Progenitor cell of endocrine pancreas (in vitro differentiated cells): ENCODE measurements at regions not wholly inside any gene's neighbourhood (a gene's known extent, or its start where the extent isn't known, plus 50 kb on each side); places are given as distances from the start of the nearest gene placed in this dataset.

Experiments used
- DNase-seq: peaks from one replicate; pipeline ENCODE4 v3.0.0; 2021; ENCODE audit warnings: low spot score; ENCODE audit not compliant: unreplicated experiment
- H3K27ac Mint-ChIP-seq: 2 replicates; pipeline ENCODE4 v1.8.0; 2021; ENCODE audit warnings: mild to moderate bottlenecking, moderate library complexity, mixed read lengths
- H3K27me3 Mint-ChIP-seq: 2 replicates; pipeline ENCODE4 v1.8.0; 2021; ENCODE audit warnings: mixed read lengths
- H3K36me3 Mint-ChIP-seq: 2 replicates; pipeline ENCODE4 v1.8.0; 2022; ENCODE audit warnings: mixed read lengths; ENCODE audit not compliant: insufficient read depth
- H3K4me1 Mint-ChIP-seq: 2 replicates; pipeline ENCODE4 v1.8.0; 2021; ENCODE audit warnings: low read depth, mixed read lengths
- H3K4me3 Mint-ChIP-seq: 2 replicates; pipeline ENCODE4 v1.8.0; 2021; ENCODE audit warnings: low read depth, mild to moderate bottlenecking, moderate library complexity, mixed read lengths
- H3K9me3 Mint-ChIP-seq: 2 replicates; pipeline ENCODE4 v1.8.0; 2021; ENCODE audit warnings: low read depth, mixed read lengths
- TF ChIP-seq, protein P1 (sequence below): fragments of 200-600 bp; sonication (generic); IDR thresholded peaks from one replicate; pipeline ENCODE4 v1.5.0; 2021; ENCODE audit warnings: antibody characterized with exemption, mild to moderate bottlenecking; ENCODE audit not compliant: unreplicated experiment

- TF ChIP-seq, protein P1, sequence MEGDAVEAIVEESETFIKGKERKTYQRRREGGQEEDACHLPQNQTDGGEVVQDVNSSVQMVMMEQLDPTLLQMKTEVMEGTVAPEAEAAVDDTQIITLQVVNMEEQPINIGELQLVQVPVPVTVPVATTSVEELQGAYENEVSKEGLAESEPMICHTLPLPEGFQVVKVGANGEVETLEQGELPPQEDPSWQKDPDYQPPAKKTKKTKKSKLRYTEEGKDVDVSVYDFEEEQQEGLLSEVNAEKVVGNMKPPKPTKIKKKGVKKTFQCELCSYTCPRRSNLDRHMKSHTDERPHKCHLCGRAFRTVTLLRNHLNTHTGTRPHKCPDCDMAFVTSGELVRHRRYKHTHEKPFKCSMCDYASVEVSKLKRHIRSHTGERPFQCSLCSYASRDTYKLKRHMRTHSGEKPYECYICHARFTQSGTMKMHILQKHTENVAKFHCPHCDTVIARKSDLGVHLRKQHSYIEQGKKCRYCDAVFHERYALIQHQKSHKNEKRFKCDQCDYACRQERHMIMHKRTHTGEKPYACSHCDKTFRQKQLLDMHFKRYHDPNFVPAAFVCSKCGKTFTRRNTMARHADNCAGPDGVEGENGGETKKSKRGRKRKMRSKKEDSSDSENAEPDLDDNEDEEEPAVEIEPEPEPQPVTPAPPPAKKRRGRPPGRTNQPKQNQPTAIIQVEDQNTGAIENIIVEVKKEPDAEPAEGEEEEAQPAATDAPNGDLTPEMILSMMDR, result no peak
- H3K36me3 Mint-ChIP-seq, result peaks cover 1% of the 10 kb centered on the region
- H3K9me3 Mint-ChIP-seq, result peaks cover 7% of the 10 kb centered on the region
- no peaks in the 10 kb centered on the region for H3K4me1 Mint-ChIP-seq
- no peak for DNase-seq
- H3K27me3 Mint-ChIP-seq, result no peaks in the 10 kb centered on the region
- no peak overlapping the region for H3K27ac Mint-ChIP-seq
- H3K4me3 Mint-ChIP-seq, result no peak overlapping the region
These were observed 405.2 kb upstream of the MPDZ start for GRCh38 chr9:13684656-13685055.

DNA sequence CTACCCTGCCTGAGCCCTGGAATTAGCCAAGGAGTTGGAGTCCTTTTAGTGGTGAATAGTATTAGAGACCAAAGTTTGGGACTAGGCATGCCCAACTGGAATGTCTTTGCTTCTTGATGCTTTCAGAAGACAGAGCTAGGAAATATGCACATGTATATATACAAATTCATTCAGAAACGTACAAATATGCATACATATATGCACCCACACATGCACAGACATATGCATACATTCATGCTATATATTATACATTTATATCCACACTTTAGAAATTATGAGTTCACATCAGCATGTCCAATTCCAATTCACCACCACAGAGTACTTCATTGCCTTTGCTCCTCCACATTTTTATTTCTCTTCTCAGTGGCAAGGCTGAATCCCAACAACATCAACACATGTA is 398.3 kb upstream of the MPDZ start:
- Mint-ChIP-seq H3K27ac (no peak overlapping the region), H3K4me1 (no peaks in the 10 kb centered on the region), H3K36me3 (no peaks in the 10 kb centered on the region)

GRCh38 chr9:13675638-13676000 is 396.1 kb upstream of the MPDZ start:
- H3K9me3 Mint-ChIP-seq, result no peaks in the 10 kb centered on the region
- TF ChIP-seq, protein P1, result no peak

More for the DNA sequence above, 398.3 kb upstream of the MPDZ start:
- no peak for DNase-seq
- no peaks in the 10 kb centered on the region for H3K27me3 Mint-ChIP-seq
- TF ChIP-seq, protein P1, result no peak
- H3K4me3 Mint-ChIP-seq, result no peak overlapping the region
- H3K9me3 Mint-ChIP-seq, result no peaks in the 10 kb centered on the region

DNA sequence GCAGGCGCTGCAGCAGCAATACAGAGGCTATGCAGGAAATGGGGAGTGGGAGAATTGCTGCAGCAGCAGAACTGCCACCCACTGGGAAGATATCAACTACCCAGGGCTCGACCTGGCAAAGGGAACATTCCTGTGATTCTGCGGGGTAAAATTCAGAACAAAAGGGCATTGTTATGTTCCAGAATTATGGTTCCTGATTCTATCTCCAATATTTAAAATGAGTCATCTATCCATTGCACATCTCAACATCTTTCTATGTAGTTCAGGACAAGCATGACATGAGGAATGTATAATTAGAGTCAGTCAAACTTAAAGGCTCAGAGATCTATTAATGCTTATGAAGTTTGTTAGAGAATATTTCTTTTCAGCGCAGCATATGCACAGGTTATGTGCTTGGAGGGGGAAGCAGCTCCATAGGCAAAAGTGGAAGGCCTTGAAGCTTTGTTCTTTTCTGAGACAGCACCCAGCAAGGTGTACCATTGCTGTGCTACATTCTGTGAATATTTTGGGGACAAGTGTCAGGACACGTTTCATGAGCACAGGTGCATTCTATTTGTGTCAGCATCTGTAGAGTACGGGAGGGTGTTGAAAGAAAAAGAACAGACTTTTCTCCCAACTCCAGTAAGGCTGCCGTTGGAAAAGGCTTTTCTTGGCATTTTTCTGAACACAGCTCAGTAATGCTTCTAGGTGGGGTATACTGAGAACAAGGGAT is 395.6 kb upstream of the MPDZ start:
- Mint-ChIP-seq H3K4me1 (no peaks in the 10 kb centered on the region), H3K4me3 (no peak overlapping the region), H3K9me3 (no peaks in the 10 kb centered on the region), H3K27ac (no peak overlapping the region), H3K27me3 (no peaks in the 10 kb centered on the region), H3K36me3 (no peaks in the 10 kb centered on the region)
- no peak for DNase-seq
- TF ChIP-seq, protein P1, result no peak

More at GRCh38 chr9:13675638-13676000, 396.1 kb upstream of the MPDZ start:
- DNase-seq, result no peak
- Mint-ChIP-seq H3K4me3 (no peak overlapping the region), H3K27me3 (no peaks in the 10 kb centered on the region), H3K27ac (no peak overlapping the region), H3K36me3 (no peaks in the 10 kb centered on the region), H3K4me1 (no peaks in the 10 kb centered on the region)

DNA sequence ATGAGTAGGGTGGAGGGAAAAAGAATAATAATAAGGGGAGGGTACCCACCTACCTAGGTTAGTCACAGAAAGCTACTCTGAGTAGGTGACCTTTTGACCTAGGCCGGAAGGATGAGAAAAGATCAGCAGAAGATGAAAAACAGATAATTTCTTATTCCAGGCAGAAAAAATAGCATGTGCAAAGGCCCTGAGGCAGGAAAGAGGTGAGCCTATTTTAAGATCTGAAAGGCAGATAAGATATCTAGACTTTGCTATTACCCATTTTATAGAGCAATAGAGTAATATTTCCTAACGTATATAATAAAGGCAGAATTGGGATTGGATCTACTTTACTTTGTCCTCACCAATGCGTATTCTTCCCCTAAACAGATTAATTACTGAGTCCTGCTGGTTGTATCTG is 393.9 kb upstream of the MPDZ start:
- TF ChIP-seq, protein P1, result no peak
- Mint-ChIP-seq H3K27ac (no peak overlapping the region), H3K27me3 (no peaks in the 10 kb centered on the region), H3K9me3 (peaks cover 8% of the 10 kb centered on the region), H3K4me3 (no peak overlapping the region), H3K36me3 (no peaks in the 10 kb centered on the region), H3K4me1 (no peaks in the 10 kb centered on the region)
- DNase-seq, result no peak
